Transverse colon (tissue), 4 donors: ENCODE measurements at regions not wholly inside any gene's neighbourhood (a gene's known extent, or its start where the extent isn't known, plus 50 kb on each side); places are given as distances from the start of the nearest gene placed in this dataset.

Experiments used
- DNase-seq: peaks from one replicate; pipeline ENCODE4 v3.0.0-alpha.2; 2019
- H3K27ac ChIP-seq, 4 donors: fragments of 200-600 bp; sonication (generic); 2 replicates each; pipeline ENCODE4 v1.5.1; 2016 to 2018; ENCODE audit warnings: inconsistent platforms in 4 of 4
- H3K27me3 ChIP-seq: fragments of 200-600 bp; sonication (generic); 2 replicates; pipeline ENCODE4 v1.5.1; 2017; ENCODE audit warnings: inconsistent platforms
- H3K36me3 ChIP-seq, 4 donors: fragments of 200-600 bp; sonication (generic); 2 replicates each; pipeline ENCODE4 v1.5.1; 2017 to 2019; ENCODE audit warnings: inconsistent platforms in 4 of 4
- H3K4me1 ChIP-seq, 4 donors: fragments of 200-600 bp; sonication (generic); 2 replicates each; pipeline ENCODE4 v1.5.1; 2017 to 2020; ENCODE audit warnings: inconsistent platforms in 4 of 4
- H3K4me3 ChIP-seq, 4 donors: fragments of 200-600 bp; sonication (generic); 1 replicate in 1 of 4; 2 replicates in 3 of 4; pipeline versions ENCODE4 v1.5.1 to v1.6.1; 2017 to 2019; ENCODE audit warnings: inconsistent platforms in 4 of 4
- H3K9me3 ChIP-seq, 2 donors: fragments of 200-600 bp; sonication (generic); 2 replicates each; pipeline ENCODE4 v1.5.1; 2017 to 2019; ENCODE audit warnings: inconsistent platforms in 2 of 2
- EP300 ChIP-seq: sonication (generic); formaldehyde crosslinking; IDR thresholded peaks from one replicate; pipeline ENCODE4 v1.6.1; 2017; ENCODE audit warnings: antibody characterized with exemption, low read depth
- POLR2A ChIP-seq: fragments of 450-650 bp; IDR thresholded peaks from one replicate; pipeline ENCODE4 v1.6.1; 2016; ENCODE audit warnings: antibody characterized with exemption, mild to moderate bottlenecking, moderate library complexity
- POLR2AphosphoS5 ChIP-seq, 3 donors: sonication (generic); formaldehyde crosslinking; IDR thresholded peaks; one replicate each; pipeline ENCODE4 v1.6.1; 2016; ENCODE audit warnings: antibody characterized with exemption in 3 of 3
- WGBS, 2 donors: methylation state at CpG; one replicate each; pipeline ENCODE4 v1.1.5; 2018; ENCODE audit warnings: low coverage in 1 of 2; 5-methylcytosine and 5-hydroxymethylcytosine counted together
- in situ Hi-C, 4 donors: fragments of 200-750 bp; cut with MboI; loops; one replicate each; pipeline versions ENCODE4 v1.15.0 to v1.15.1; 2017; ENCODE audit warnings: low sequenced_read_pairs in 3 of 4, low pct_ligation_motif_present in 1 of 4, low pct_unique_long_range_greater_than_20kb in 1 of 4
- intact Hi-C: fragments of 100-400 bp; cut with DNase I; formaldehyde crosslinking; loops from one replicate; pipeline ENCODE4 v1.15.1; 2023; ENCODE audit warnings: low total_unique reads
- TF ChIP-seq, protein P1 (sequence below), 5 experiments: fragments of 200-600 bp in 3 of 5; fragments of 450-650 bp in 2 of 5; sonication (generic) in 3 of 5; IDR thresholded peaks; 1 replicate in 2 of 5; 2 replicates in 3 of 5; pipeline ENCODE4 v1.5.1; 2016 to 2017; ENCODE audit warnings: antibody characterized with exemption in 5 of 5, inconsistent platforms in 3 of 5, mild to moderate bottlenecking in 2 of 5, moderate library complexity in 1 of 5

GRCh38 chr13:65872448-65872847 is 1357.7 kb downstream of the PCDH9 start:
- Histone ChIP-seq H3K27ac (no peak overlapping the region), H3K4me3 (no peak overlapping the region), H3K9me3 (no peaks in the 10 kb centered on the region), H3K27me3 (no peaks in the 10 kb centered on the region), H3K36me3 (no peaks in the 10 kb centered on the region), H3K4me1 (no peaks in the 10 kb centered on the region)
- no peak for DNase-seq
- in situ Hi-C loops, result no loop called here
- intact Hi-C loops, result no loop called here
- TF ChIP-seq, protein P1, sequence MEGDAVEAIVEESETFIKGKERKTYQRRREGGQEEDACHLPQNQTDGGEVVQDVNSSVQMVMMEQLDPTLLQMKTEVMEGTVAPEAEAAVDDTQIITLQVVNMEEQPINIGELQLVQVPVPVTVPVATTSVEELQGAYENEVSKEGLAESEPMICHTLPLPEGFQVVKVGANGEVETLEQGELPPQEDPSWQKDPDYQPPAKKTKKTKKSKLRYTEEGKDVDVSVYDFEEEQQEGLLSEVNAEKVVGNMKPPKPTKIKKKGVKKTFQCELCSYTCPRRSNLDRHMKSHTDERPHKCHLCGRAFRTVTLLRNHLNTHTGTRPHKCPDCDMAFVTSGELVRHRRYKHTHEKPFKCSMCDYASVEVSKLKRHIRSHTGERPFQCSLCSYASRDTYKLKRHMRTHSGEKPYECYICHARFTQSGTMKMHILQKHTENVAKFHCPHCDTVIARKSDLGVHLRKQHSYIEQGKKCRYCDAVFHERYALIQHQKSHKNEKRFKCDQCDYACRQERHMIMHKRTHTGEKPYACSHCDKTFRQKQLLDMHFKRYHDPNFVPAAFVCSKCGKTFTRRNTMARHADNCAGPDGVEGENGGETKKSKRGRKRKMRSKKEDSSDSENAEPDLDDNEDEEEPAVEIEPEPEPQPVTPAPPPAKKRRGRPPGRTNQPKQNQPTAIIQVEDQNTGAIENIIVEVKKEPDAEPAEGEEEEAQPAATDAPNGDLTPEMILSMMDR (IDR thresholded peaks at IDR 0.05), result no peak
- no peak for TF ChIP-seq POLR2AphosphoS5 (IDR thresholded peaks at IDR 0.05)
- TF ChIP-seq EP300, result no peak
- no peak for TF ChIP-seq POLR2A

DNA sequence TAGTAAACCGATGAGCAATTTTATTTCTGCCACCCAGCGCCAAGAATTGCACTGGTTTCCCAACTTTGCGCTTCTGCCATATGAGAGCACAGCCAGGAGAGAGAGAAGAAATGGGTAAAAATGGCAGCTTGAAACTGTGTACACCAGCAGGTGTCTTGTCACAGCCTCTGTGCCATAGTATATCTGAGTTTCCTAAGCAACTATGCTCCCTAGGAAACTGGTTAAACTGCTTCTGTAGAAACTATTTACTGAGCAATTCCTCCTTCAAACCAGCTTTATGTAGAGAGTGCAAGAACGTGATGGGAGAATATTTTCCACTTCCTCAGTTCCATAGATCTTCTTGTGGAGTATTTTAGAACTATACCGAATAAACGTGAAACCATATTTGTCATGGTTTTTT is 1361.3 kb downstream of the PCDH9 start:
- H3K9me3 ChIP-seq, result no peaks in the 10 kb centered on the region
- no peak for DNase-seq
- H3K36me3 ChIP-seq, result no peaks in the 10 kb centered on the region
- H3K4me3 ChIP-seq, result no peak overlapping the region
- TF ChIP-seq EP300 (no peak), POLR2AphosphoS5 (IDR thresholded peaks at IDR 0.05) (no peak), POLR2A (no peak)
- TF ChIP-seq, protein P1 (IDR thresholded peaks at IDR 0.05), result no peak
- no peaks in the 10 kb centered on the region for H3K4me1 ChIP-seq
- in situ Hi-C loops (no loop called here), intact Hi-C loops (no loop called here)
- no peak overlapping the region for H3K27ac ChIP-seq
- H3K27me3 ChIP-seq, result no peaks in the 10 kb centered on the region
- 71 to 72% methylated on average over 5 to 6 of the region's 6 CpGs for WGBS, 2 donors

GRCh38 chr13:65868099-65868498 is 1362.0 kb downstream of the PCDH9 start:
- H3K9me3 ChIP-seq, result no peaks in the 10 kb centered on the region
- H3K36me3 ChIP-seq, result no peaks in the 10 kb centered on the region
- H3K4me1 ChIP-seq, result no peaks in the 10 kb centered on the region
- TF ChIP-seq POLR2A, result no peak
- no peak for TF ChIP-seq EP300
- TF ChIP-seq POLR2AphosphoS5 (IDR thresholded peaks at IDR 0.05), result no peak
- TF ChIP-seq, protein P1 (IDR thresholded peaks at IDR 0.05), result no peak
- intact Hi-C loops (no loop called here), in situ Hi-C loops (no loop called here)
- no peak overlapping the region for H3K27ac ChIP-seq
- H3K4me3 ChIP-seq, result no peak overlapping the region
- WGBS, 2 donors, result 85 to 98% methylated on average over 3 to 4 of the region's 4 CpGs
- DNase-seq, result no peak
- H3K27me3 ChIP-seq, result no peaks in the 10 kb centered on the region

DNA sequence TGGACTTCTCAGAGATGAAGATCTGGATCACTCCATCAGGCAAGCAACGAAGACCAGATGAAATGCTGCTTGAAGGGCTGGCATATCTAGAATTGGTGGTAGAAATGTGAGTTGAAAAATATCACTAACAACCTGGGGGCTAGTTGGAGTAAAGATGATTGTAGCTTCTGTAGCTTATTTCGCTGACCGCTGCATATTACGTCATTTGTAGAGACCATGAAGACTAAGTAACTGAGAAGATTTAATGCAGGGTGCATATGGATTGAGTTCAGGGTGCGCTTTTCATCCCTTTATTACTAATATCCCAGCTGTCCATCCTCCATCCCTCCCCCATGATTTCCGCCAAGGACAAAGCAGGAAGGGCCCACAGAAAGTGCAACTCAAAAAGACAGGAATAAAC is 1364.0 kb downstream of the PCDH9 start:
- no peaks in the 10 kb centered on the region for H3K27me3 ChIP-seq
- no peak overlapping the region for H3K4me3 ChIP-seq
- 83 to 98% methylated on average over 5 to 6 of the region's 6 CpGs for WGBS, 2 donors
- DNase-seq, result no peak
- intact Hi-C loops, result no loop called here
- in situ Hi-C loops, result no loop called here
- H3K4me1 ChIP-seq, result no peaks in the 10 kb centered on the region
- no peaks in the 10 kb centered on the region for H3K9me3 ChIP-seq
- no peaks in the 10 kb centered on the region for H3K36me3 ChIP-seq
- no peak for TF ChIP-seq POLR2A
- TF ChIP-seq EP300, result no peak
- TF ChIP-seq, protein P1 (IDR thresholded peaks at IDR 0.05), result no peak
- no peak for TF ChIP-seq POLR2AphosphoS5 (IDR thresholded peaks at IDR 0.05)
- no peak overlapping the region for H3K27ac ChIP-seq
